HUES6 (cell line): ENCODE measurements at regions not wholly inside any gene's neighbourhood (a gene's known extent, or its start where the extent isn't known, plus 50 kb on each side); places are given as distances from the start of the nearest gene placed in this dataset.

ENCODE experiments used
- H3K27ac ChIP-seq: 2 replicates; pipeline ENCODE4 v1.7.0; 2013; ENCODE audit warnings: low read depth, mild to moderate bottlenecking, low read length, inconsistent platforms
- H3K27me3 ChIP-seq: 2 replicates; pipeline ENCODE4 v1.6.1; 2013; ENCODE audit warnings: low read length; ENCODE audit not compliant: control insufficient read depth, insufficient read depth
- H3K36me3 ChIP-seq: 2 replicates; pipeline ENCODE4 v1.6.1; 2013; ENCODE audit warnings: low read length; ENCODE audit not compliant: control insufficient read depth, insufficient read depth
- H3K4me1 ChIP-seq: 2 replicates; pipeline ENCODE4 v1.6.1; 2013; ENCODE audit warnings: low read length; ENCODE audit not compliant: control insufficient read depth, insufficient read depth
- H3K4me3 ChIP-seq: 2 replicates; pipeline ENCODE4 v1.5.1; 2013; ENCODE audit warnings: low read depth, low read length
- H3K9ac ChIP-seq: one replicate; pipeline ENCODE4 v1.6.1; 2013; ENCODE audit warnings: mild to moderate bottlenecking, low read length
- H3K9me3 ChIP-seq: 2 replicates; pipeline ENCODE4 v1.6.1; 2013; ENCODE audit warnings: low read depth, low read length; ENCODE audit not compliant: control insufficient read depth, insufficient read depth

GRCh38 chr2:198710562-198710961, 747.2 kb downstream of the SATB2 start:
- H3K27me3 ChIP-seq = no peaks in the 10 kb centered on the region
- H3K36me3 ChIP-seq = no peaks in the 10 kb centered on the region
- no peak overlapping the region for H3K4me3 ChIP-seq
- H3K27ac ChIP-seq = no peak overlapping the region
- H3K9ac ChIP-seq = no peak overlapping the region
- H3K4me1 ChIP-seq = no peaks in the 10 kb centered on the region
- no peaks in the 10 kb centered on the region for H3K9me3 ChIP-seq

- no peak overlapping the region for H3K9ac ChIP-seq
- no peak overlapping the region for H3K27ac ChIP-seq
- H3K9me3 ChIP-seq = no peaks in the 10 kb centered on the region
- no peaks in the 10 kb centered on the region for H3K27me3 ChIP-seq
- H3K4me3 ChIP-seq = no peak overlapping the region
- H3K36me3 ChIP-seq = no peaks in the 10 kb centered on the region
- H3K4me1 ChIP-seq = no peaks in the 10 kb centered on the region
Observed at GRCh38 chr2:198706476-198707082, 751.2 kb downstream of the SATB2 start.

GRCh38 chr2:198703281-198703680, 754.5 kb downstream of the SATB2 start:
- Histone ChIP-seq H3K4me1 (no peaks in the 10 kb centered on the region), H3K27me3 (no peaks in the 10 kb centered on the region), H3K36me3 (no peaks in the 10 kb centered on the region), H3K9ac (no peak overlapping the region), H3K4me3 (no peak overlapping the region), H3K27ac (no peak overlapping the region), H3K9me3 (no peaks in the 10 kb centered on the region)

GRCh38 chr2:198702796-198703195, 754.9 kb downstream of the SATB2 start:
- Histone ChIP-seq H3K27ac (no peak overlapping the region), H3K9ac (no peak overlapping the region), H3K9me3 (no peaks in the 10 kb centered on the region)

GRCh38 chr2:198701481-198701880, 756.3 kb downstream of the SATB2 start:
- H3K9ac ChIP-seq = no peak overlapping the region
- no peaks in the 10 kb centered on the region for H3K27me3 ChIP-seq
- H3K9me3 ChIP-seq = no peaks in the 10 kb centered on the region
- peaks cover 7% of the 10 kb centered on the region; the same call in 1 of the 2 replicates for H3K4me1 ChIP-seq
- H3K27ac ChIP-seq = no peak overlapping the region
- no peaks in the 10 kb centered on the region for H3K36me3 ChIP-seq
- H3K4me3 ChIP-seq = no peak overlapping the region

More at GRCh38 chr2:198702796-198703195, 754.9 kb downstream of the SATB2 start:
- Histone ChIP-seq H3K4me1 (peaks cover 3% of the 10 kb centered on the region; the same call in 1 of the 2 replicates), H3K4me3 (no peak overlapping the region), H3K27me3 (no peaks in the 10 kb centered on the region), H3K36me3 (no peaks in the 10 kb centered on the region)

- no peaks in the 10 kb centered on the region for H3K27me3 ChIP-seq
- H3K4me3 ChIP-seq = no peak overlapping the region
- H3K4me1 ChIP-seq = peaks cover 7% of the 10 kb centered on the region; the same call in 1 of the 2 replicates
- H3K27ac ChIP-seq = no peak overlapping the region
- no peaks in the 10 kb centered on the region for H3K9me3 ChIP-seq
- no peak overlapping the region for H3K9ac ChIP-seq
- no peaks in the 10 kb centered on the region for H3K36me3 ChIP-seq
Observed at GRCh38 chr2:198700319-198700718, 757.4 kb downstream of the SATB2 start.

- Histone ChIP-seq H3K27ac (no peak overlapping the region), H3K4me1 (peaks cover 7% of the 10 kb centered on the region; the same call in 1 of the 2 replicates), H3K36me3 (no peaks in the 10 kb centered on the region), H3K9me3 (no peaks in the 10 kb centered on the region), H3K27me3 (no peaks in the 10 kb centered on the region), H3K4me3 (no peak overlapping the region), H3K9ac (no peak overlapping the region)
Observed at GRCh38 chr2:198698230-198698629, 759.5 kb downstream of the SATB2 start.

GRCh38 chr2:198697794-198698193, 759.9 kb downstream of the SATB2 start:
- Histone ChIP-seq H3K27me3 (no peaks in the 10 kb centered on the region), H3K36me3 (no peaks in the 10 kb centered on the region), H3K4me1 (peaks cover 7% of the 10 kb centered on the region; the same call in 1 of the 2 replicates), H3K4me3 (no peak overlapping the region), H3K9me3 (no peaks in the 10 kb centered on the region), H3K27ac (no peak overlapping the region), H3K9ac (no peak overlapping the region)

- H3K27ac ChIP-seq = no peak overlapping the region
- H3K4me1 ChIP-seq = peaks cover 7% of the 10 kb centered on the region; the same call in 1 of the 2 replicates
- H3K9ac ChIP-seq = no peak overlapping the region
- no peaks in the 10 kb centered on the region for H3K9me3 ChIP-seq
- H3K36me3 ChIP-seq = no peaks in the 10 kb centered on the region
- no peaks in the 10 kb centered on the region for H3K27me3 ChIP-seq
- H3K4me3 ChIP-seq = no peak overlapping the region
Observed at GRCh38 chr2:198697218-198697617, 760.5 kb downstream of the SATB2 start.

- H3K9ac ChIP-seq = no peak overlapping the region
- H3K27ac ChIP-seq = no peak overlapping the region
- no peaks in the 10 kb centered on the region for H3K36me3 ChIP-seq
- H3K9me3 ChIP-seq = no peaks in the 10 kb centered on the region
- no peak overlapping the region for H3K4me3 ChIP-seq
- H3K27me3 ChIP-seq = no peaks in the 10 kb centered on the region
- H3K4me1 ChIP-seq = peaks cover 7% of the 10 kb centered on the region; the same call in 1 of the 2 replicates
Observed at GRCh38 chr2:198695879-198696278, 761.9 kb downstream of the SATB2 start.

GRCh38 chr2:198692907-198693510, 764.7 kb downstream of the SATB2 start:
- H3K27me3 ChIP-seq = no peaks in the 10 kb centered on the region
- H3K9ac ChIP-seq = no peak overlapping the region
- no peak overlapping the region for H3K4me3 ChIP-seq
- H3K36me3 ChIP-seq = no peaks in the 10 kb centered on the region
- H3K4me1 ChIP-seq = peaks cover 6% of the 10 kb centered on the region; the same call in 1 of the 2 replicates
- H3K27ac ChIP-seq = no peak overlapping the region
- no peaks in the 10 kb centered on the region for H3K9me3 ChIP-seq
